GDM1 (cell line): ENCODE measurements at regions not wholly inside any gene's neighbourhood (a gene's known extent, or its start where the extent isn't known, plus 50 kb on each side); places are given as distances from the start of the nearest gene placed in this dataset.
"Not testable (repeated sequence)": the region's sequence is repeated elsewhere in the genome, so short reads cannot be mapped to it uniquely, and the experiment has no call there.

Experiments
- DNase-seq: peaks from one replicate; lab custom pipeline; 2025; lab: John Stamatoyannopoulos, UW

DNA sequence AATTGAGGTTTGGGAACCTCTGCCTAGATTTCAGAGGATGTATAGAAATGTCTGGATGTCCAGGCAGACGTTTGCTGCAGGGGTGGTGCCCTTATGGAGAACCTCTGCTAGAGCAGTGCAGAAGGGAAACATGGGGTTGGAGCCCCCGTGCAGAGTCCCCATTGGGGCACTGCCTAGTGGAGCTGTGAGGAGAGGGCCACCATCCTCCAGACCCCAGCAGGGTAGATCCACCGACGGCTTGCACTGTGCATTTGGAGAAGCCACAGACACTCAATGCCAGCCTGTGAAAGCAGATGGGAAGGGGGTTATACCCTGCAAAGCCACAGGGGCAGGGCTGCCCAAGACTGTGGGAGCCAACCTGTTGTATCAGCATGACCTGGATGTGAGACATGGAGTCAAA is 354.6 kb downstream of the ZNF326 start:
- no peak for DNase-seq

DNA sequence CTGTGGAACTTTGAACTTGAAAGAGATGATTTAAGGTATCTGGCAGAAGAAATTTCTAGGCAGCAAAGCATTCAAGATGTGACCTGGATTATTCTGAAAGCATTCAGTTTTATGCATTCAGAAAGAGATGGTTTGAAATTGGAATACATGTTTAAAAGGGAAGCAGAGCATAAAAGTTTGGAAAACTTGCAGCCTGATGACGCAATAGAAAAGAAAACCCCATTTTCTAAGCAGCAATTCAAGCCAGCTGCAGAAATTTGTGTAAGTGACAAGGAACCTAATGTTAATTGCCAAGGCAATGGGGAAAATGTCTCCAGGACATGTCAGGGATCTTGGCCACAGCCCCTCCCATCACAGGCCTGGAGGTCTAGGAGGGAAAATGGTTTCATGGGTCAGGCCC is 354.0 kb downstream of the ZNF326 start:
- DNase-seq: no peak

DNA sequence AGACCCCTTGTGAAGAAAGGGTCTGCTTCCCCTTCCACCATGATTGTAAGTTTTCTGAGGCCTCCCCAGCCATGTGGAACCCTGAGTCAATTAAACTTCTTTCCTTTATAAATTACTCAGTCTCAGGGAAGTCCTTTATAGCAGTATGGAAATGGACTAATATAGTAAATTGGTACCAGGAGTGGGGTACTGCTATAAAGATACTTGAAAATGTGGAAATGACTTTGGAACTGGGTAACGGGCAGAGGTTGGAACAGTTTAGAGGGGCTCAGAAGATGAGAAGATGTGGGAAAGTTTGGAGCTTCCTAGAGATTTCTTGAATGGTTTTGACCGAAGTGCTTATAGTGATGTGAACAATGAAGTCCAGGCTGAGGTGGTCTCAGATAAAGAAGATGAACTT is 353.5 kb downstream of the ZNF326 start:
- not testable (repeated sequence) for DNase-seq

DNA sequence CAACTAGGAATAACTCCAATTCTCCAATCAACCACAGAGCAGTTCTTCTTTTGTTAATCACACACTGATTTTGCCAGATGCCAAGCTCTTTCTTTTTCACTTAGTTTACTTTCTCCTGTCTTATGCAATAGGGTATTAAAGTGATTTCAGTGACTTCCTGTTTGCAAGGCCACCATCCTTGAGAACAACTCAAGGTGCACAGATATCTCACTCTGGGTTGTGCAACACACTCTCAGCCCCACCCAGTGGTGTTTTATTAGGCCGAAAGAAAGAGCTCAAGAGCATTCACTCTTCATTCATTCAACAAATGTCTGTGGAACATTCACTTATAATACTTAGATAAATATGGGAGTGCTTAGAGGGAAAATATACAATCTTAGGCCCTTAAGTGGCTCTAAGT is 352.5 kb downstream of the ZNF326 start:
- DNase-seq: no peak

DNA sequence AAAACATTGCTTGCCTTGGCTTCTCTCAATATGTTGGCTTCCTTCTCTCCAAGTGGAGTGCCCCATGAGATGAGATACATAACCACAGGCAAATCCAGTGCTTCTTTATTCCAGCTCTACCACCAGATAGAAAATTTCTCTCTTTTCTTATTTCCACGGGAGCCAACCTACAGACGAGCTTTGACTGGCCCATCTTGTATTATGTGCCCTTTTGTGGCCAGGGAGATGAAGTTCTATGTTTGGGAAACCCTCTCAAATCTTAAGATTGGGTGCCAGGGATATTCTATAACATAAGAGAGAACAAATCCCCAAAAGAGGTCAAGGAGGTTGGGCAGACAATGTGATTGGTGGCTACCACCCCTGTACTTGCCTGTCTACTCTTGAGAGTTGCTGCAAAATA is 351.8 kb downstream of the ZNF326 start:
- no peak for DNase-seq

DNA sequence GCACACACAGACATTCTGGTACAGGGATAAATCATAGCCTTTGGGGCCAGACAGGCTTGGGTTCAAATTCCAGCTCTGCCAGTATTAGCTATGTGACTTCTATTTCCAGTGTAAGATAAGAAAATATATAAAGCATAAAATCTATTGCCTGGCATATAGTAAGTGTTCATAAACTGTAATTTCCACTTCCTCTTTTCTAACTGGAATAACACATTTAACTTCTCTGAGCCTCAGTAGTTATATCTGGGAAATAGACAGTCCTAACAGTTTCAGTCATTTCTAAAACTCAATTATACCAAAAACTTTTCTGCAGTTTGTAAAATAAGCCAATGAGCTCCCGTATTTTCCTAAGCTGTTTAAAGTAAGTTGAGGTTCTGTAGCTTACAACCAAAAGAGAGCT is 351.4 kb downstream of the ZNF326 start:
- DNase-seq: no peak

DNA sequence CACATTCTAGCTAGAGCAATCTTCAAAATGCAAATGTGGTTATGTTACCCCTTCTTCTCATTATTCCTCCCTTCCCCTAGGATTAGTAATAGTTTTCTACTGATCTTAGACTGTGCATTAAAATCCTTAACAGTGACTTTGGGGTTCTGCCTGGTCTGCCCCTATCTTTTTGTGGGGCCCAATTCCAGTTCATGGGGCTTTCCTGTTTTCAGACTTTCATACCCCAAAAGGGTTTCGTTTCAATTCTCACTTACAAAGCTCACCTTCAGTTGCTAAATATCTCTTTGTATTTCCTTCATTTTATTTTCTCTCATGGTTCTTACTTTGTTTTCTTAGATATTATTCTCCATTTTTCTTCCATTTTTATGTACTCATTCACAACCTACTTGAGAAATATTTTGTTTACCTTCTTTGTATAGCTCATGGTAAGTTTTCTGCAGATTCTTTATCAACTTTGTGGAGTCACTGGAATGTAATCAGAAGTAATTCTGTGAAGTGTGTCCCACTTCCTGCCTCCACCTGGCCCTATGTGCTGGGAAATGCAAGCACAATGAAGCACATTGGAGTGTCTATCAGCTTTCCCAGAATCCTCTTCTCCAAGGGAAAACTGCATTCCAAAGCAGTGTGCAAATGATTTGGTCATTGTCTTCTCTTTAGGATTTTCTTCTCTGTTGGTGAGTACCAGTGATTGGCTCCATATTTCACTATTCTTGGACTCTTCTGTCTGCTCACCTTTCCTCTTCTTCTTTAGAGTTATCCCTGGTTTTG is 350.2 kb downstream of the ZNF326 start:
- DNase-seq: no peak

DNA sequence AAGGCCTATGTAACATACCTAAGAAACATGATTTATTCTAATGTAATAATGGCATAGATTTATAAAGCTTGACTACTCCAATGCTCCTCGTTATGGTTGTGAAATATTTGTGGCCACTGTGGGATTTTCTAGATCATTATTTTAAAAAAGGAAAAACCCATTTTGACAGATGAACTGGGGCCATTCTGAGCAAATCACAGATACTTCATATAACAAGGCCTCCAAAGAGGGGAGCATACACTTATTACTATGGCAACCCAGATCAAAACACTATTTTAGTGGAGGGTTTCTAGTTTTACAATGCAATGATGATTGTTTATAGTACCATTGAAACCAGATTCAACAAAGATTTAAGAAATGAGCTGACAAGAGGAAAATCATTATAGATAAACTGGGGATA is 346.6 kb downstream of the ZNF326 start:
- DNase-seq: no peak

DNA sequence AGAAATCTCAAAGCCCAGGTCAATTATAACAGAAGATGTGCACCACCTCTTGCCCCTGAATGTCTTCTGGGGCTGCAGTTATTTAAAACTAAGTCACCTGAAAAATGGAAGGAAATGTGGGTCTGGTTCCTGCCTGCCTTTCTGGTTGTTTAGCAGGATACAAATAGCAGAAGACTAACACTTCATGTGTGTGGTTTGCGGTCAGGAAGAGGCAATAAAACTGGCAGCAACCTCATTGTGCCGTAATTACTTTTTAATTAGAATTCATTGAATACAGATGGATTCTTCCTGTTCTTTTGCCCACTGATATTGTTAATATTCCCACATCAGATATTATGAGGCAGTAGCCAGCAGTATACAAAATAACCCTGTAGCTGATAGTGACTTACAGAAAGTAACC is 345.7 kb downstream of the ZNF326 start:
- peak; percentile 14 for DNase-seq

DNA sequence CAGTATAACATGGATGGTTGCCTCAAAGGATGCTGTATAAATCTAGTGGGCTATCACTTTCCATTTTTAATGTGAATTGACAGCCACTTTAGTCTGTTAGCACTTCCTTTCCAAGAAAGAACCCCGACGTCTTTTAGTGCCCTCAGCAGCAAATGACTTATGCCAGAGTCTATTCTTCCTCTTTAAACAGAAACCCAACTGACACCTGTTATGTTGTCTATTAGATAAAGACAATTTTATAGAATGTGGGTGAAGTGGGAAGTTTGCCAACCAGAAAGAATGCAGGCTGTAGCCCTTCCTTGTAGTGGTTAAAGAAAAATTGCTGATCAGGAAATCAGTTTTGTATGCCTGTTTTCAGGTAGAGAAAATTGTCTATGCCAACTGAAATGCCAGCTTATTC is 344.9 kb downstream of the ZNF326 start:
- DNase-seq: no peak

DNA sequence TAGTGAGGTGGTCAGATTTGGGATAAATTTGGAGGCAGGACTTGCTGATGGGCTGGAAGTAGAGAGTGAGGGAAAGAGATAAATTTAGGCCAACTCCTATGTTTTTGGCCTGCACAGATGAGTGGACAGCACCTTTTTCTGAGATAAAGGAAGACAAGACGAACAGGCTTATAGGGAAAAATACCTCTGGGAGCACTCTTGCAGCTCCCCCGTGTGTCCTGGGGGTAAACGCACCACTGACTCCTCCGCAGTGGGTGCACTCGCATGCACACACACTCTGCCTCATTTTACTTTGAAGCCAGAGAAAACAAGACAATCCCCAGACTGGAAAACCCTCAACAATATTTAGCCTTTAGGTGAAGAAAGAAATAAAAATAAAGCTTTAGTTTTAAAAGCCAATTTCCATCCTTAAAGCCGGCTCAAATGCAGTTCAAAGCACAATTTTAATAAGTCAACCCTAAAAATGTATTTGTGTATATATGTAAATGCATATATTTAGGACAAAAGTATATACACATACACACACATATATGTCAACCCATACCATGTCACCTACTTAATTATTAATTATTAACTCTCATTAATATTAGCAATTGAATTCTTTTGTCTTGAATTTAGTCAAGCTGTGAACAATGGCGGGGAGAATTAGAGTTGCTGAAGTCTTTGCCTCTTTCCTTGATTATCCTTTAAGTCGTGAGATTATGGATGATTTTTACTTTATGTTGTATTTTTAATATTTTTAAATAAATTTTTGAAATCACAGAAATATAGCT is 341.8 kb downstream of the ZNF326 start:
- no peak for DNase-seq

DNA sequence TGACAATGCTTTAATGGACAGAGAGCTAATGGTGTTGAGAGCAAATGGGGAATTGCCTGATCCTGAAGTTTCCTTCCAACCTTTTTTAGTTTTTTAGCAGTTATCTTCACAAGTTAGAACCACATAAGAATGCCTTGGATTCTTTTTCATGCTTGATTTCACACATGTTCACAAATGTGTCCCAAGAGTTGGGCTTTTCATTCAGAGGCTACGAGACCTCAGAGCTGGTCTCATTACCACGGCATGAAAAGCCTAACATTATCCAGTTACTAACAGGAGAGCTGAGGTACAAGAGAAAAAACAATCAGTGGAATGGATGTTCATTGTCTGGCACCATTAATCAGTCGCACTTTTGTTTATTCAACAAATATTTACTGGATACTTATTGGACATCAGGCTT is 340.6 kb downstream of the ZNF326 start:
- no peak for DNase-seq

DNA sequence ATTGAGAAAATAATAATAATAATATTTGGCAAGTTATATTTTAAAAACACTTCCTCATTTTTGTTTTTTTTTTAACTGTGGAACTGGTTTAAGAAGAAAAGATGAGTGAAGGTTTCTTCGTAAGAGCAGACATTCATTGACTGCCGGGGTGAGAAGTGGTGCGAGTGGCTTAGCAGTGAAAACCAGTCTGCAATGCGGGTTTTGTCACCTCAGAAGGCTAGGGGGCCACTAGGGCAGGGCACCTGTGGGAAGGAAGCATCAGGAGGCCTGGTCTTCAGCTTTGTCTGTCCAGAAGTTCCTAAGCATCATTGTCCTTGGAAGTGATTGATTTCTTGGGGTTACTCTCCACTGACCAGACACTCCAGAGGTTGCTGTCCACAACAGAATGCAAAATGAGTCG is 339.2 kb downstream of the ZNF326 start:
- DNase-seq: no peak

DNA sequence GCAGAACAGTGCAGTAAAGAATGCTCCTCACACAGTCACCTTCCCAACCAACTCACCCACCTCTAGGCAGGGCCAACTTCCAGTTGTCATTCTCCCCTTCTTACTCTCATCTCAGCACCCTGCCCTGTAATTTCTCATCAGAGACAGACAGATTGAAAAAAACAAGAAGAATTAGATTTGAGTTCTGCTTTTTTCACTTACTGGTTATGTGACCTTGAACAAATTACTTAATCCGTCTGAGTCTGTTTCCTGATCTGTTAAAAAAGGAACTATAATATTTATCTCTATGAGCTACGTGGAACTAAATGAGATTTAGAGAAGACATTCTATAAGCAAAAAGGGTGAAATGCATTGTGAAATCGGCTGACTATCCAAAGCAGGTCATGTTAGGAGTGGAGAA is 330.3 kb downstream of the ZNF326 start:
- DNase-seq: no peak

DNA sequence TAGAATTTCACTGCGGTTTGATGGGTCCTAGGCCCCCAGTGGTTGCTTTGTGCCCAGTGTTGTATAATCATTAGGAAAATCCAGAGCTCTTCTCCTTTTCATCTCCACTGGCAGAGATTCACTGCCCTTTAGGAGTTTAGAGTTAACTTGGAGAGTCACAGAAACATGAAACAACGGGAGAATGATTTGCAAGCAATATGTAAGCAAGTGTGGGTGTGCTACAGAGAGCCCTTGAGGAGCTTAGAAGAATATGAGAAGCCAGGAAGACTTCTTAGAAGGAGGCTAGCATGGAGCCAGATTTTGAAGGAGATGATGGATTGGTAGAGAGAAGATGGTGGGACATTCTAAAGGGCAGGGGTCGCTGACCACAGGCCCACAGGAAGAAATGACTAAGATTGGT is 327.3 kb downstream of the ZNF326 start:
- no peak for DNase-seq

DNA sequence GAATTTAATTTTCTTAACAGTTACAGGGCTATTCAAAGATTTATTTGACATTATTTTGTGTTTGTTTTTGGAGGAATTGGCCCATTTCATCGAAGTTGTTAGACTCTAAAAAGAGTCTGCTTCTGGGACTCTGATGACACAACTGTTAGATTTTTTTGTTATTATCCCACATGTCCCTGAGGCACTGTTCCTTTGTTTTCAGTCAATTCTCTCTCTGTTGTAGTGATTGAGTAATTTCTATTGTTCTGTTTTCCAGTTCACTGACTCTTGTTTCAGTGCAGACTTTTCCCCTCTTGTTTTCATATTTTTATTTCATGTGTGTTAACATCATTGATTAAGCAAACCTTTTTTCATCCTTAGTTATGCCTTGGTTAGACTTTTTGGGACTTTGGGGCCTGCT is 325.0 kb downstream of the ZNF326 start:
- no peak for DNase-seq

DNA sequence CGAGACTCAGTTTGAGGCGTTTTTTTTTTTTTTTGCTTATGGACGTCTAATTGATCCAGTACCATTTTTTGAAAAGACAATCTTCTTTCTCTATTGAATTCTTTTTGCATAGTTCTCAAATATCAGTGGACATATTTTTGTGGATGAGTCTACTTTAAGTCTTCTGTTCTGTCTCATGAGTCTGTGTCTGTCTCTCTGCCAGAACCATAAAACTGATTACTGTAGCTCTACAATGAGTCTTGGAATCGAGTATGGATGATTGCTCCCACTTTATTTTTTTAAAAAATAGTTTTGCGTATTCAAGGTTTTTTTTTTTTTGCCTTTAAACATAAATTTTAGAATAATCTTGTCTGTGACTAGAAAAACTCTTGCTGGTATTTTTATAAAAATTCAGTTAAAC is 323.5 kb downstream of the ZNF326 start:
- no peak for DNase-seq

DNA sequence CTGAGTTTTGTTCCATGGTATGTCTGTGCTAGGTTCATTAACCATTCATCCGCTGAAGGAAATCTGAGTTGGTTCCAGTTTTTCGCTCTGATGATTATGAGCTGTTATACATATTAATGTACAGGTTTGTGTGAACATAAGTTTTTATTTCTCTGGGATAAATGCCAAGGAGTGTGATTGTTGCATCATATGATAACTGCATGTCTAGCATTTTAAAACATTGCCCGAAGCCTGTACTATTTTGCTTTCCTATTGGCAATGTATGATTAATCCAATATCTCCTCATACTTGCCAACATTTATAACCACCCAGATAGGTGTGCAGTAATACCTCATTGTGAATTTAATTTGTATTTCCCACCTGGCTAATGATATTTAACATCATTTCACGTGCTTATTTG is 322.7 kb downstream of the ZNF326 start:
- no peak for DNase-seq

DNA sequence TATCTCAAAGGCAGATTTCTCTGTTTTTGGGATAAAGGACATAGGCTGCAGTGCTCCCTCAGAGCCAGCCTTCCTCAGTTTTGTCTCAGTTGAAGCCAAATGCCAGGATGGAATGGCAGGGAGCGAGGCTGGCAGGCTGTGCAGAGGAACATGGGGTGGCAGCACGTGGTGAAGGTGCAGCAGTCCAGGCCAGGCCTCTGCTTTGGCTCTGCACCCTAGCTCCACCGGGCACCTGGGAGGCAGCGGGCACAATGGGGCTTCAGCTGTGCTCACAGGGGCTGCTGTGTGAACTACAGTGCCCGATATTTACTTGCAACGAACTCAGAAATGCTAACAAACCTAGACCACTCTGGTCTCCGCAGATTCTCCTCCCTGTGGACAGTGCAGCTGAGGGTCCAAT is 319.6 kb downstream of the ZNF326 start:
- DNase-seq: no peak

DNA sequence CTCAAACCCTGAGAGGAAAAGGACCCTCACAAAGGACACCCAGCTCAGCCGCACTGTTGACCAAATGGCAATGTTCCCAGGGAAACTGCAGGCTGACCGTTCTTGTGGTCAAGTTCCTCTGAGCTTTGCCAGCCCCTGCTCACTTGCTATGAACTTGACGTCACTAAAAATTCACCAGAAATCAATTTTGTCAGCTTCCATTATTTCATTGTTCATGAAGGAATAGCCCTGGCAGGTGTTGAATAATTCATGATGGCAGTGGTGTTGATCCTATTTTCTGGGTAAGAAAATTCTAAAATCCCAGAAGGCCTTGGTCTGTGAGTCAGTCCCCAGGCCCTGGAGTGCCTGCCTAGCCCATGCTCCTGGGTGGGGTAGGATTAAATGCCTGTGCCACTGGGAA is 318.9 kb downstream of the ZNF326 start:
- no peak for DNase-seq

DNA sequence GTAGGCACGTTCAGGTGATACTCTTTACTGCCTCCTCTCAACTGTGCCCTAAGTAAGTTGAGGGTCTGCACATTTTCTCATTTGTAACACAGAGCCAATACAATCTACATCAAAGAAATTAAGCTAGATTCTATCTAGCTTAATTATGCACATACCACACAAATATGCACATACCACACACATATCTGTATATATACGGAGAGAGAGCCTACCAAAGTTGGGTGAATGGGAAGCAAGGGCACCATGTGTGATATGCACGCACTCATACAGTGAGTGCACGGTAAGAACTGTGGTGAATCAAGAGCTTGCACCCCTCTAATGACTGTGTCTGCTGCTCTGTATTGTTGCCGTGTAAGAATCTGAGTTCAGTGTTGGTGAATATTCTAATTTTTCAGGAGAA is 314.9 kb downstream of the ZNF326 start:
- DNase-seq: no peak

DNA sequence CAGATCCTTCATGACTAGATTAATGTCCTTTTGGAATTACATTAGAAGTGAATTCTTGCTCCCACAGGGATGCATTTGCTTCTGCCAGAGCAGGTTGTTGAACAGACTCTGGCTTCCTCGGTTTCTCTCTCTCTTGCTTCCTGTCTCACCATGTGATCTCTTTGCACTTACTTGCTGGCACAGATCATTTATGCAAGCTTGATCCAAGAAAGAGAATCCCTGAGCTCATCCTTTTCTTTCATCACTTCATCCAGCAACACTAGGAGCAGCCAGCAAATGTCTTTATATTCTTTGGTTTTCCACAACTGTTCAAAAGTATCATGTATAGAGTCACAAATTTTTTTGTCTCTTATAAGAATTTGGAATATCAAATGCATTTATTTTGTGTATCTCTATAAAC is 313.5 kb downstream of the ZNF326 start:
- DNase-seq: no peak

DNA sequence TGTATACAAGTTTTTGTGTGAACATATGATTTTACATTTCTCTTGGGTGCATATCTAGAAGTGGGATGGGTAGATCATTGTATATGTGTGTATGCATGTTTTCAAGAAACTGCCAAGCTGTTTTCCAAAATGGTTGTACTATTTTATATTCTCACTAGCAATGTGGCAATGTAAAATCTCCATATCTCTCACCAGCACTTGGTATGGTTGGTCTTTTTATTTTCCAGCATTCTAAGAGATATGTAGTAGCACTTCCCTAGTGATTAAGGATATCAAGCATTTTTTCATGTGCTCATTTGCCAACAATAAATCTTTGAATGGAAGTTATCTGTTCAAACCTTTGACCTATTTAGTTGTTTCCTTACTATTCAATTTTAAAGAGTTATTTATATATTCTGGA is 310.7 kb downstream of the ZNF326 start:
- DNase-seq: no peak

DNA sequence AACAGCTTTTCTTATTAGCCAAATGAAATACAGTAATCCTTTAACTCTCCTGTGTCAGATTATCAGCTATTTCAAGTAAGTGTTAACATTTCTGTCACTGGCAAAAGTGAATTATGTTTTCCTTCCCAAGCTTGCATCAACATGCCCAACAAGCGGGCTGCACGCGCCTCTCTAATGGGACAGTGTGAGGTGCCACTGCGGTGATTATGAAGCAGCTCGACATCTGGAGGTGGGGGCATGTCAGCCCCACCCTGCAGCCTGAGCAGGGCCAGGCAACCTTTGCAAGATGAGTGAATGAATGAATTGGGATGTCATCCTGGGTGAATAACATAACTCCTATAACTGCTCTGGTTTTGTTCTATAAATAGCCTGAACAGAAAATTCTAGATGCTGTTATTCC is 301.4 kb downstream of the ZNF326 start:
- no peak for DNase-seq
